ENCODE measurements at regions not wholly inside any gene's neighbourhood (a gene's known extent, or its start where the extent isn't known, plus 50 kb on each side); places are given as distances from the start of the nearest gene placed in this dataset.
"Not testable (repeated sequence)": the region's sequence is repeated elsewhere in the genome, so short reads cannot be mapped to it uniquely, and the experiment has no call there.

DNA sequence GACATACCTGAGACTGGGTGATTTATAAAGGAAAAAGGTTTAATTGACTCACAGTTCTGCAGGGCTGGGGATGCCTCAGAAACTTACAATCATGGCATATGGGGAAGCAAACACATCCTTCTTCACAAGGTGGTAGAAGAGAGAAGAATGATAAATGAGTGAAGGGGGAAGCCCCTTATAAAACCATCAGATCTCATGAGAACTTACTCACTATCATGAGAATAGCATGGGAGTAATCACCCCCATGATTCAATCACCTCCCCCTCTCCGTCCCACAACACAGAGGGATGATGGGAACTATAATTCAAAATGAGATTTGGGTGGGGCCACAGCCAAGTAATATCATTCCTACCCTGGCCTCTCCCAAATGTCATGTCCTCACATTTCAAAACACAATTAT is 1206.0 kb upstream of the CELF4 start:
- not testable (repeated sequence) for DNase-seq

- no peak for DNase-seq
Measured at GRCh38 chr18:38768504-38768903, 1202.9 kb upstream of the CELF4 start.

DNA sequence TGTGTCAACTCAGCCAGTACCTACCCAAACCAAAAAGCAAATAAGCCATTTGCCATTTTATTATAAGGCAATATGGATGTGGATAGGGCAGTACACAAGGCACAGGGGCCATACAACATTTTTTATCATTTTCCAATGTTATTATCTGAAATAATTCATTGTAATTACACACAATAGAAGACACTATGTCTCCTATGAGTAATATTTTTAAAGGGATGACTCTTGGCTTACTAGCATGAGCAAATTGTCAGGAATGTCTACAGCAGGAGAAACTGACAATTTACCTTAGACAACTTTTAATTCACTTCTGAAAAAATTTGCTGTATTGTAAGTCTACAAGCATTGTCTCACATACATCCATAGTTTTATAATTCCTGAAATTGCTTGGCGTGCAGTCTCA is 1193.9 kb upstream of the CELF4 start:
- DNase-seq, result no peak

- no peak for DNase-seq
Measured at GRCh38 chr18:38756436-38756835, 1190.8 kb upstream of the CELF4 start.

- DNase-seq, result no peak
Measured at GRCh38 chr18:38752430-38752829, 1186.8 kb upstream of the CELF4 start.

- no peak for DNase-seq
Measured at GRCh38 chr18:38751898-38752297, 1186.3 kb upstream of the CELF4 start.

GRCh38 chr18:38751211-38751610 is 1185.6 kb upstream of the CELF4 start:
- DNase-seq, result no peak

- DNase-seq, result no peak
Measured at GRCh38 chr18:38750751-38751150, 1185.2 kb upstream of the CELF4 start.

DNA sequence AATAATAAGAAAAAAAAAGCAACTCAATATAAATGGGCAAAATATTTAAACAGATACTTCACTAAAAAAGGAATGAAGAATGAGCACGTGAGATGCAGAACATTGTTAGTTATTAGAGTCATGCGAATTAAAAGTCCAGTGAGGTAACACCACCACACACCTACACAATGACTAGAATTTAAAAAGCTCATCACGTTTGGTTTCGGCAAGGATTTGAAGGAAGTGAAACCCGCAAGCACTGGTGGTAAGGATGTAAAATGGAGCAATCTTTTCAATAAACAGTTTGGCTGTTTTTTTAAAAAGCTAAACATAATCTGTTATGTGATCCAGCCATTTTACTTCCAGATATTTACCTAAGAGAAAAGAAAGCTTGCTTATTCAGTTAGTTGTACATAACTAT is 1181.6 kb upstream of the CELF4 start:
- no peak for DNase-seq

GRCh38 chr18:38720181-38720580 is 1154.6 kb upstream of the CELF4 start:
- not testable (repeated sequence) for DNase-seq

- peak in 1 of 4 experiments; percentile 1 for DNase-seq
Measured at GRCh38 chr18:38718365-38718901, 1152.8 kb upstream of the CELF4 start.

DNA sequence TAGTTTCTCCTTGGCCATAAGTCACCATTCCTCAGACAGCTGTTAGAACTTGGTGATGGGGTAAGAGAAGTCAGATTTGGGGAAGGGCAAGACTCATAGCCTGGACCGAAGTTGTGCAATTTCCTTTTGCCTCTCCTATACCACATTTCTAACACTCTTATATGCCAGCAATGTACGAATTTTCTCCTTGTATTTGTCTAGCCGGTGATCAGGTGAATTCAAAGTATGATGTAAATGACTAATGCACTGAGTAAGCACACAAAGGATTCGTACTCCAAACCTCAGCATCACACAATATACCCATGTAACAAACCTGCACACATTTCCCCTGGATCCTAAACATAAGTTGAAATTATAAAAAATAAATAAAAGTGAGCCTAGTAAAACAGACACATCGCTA is 1143.5 kb upstream of the CELF4 start:
- no peak for DNase-seq

DNA sequence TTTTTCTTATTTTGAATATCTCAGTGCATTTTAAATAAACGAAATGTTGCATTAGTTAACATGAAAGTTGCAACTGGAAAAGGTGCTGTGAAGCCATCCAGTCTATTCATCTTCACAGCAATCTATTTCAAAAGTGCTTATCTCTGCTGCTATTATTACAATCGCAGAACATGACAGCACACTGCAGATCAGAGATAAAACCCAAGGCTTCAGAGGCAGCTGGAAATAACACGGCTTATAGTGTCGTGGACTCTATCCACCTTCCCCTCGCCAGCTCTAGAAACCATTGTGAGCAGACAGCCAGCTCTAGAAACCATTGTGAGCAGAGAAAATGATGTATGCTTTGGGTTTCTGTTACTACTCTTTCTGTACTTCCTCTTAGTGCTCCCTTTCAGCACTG is 1140.8 kb upstream of the CELF4 start:
- DNase-seq, result no peak

DNA sequence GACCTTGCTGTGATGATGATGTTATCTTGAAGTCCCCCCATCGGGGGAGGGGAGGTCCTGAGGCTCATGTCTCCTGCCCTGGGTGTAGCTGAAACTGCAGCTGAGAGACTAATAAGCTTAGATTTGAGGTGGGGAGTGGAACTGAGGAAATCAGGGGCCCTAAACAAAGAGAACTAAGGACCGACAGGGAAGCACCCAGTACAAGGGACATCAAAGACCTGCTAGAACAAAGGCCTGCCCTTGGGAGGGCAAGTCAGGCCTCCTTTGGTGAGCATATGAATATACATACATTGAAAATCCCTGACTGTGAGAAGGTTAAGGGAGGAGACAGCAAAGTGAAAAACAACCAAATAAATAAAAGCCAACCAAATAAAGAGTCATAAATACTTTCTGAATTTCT is 1132.5 kb upstream of the CELF4 start:
- no peak for DNase-seq

DNA sequence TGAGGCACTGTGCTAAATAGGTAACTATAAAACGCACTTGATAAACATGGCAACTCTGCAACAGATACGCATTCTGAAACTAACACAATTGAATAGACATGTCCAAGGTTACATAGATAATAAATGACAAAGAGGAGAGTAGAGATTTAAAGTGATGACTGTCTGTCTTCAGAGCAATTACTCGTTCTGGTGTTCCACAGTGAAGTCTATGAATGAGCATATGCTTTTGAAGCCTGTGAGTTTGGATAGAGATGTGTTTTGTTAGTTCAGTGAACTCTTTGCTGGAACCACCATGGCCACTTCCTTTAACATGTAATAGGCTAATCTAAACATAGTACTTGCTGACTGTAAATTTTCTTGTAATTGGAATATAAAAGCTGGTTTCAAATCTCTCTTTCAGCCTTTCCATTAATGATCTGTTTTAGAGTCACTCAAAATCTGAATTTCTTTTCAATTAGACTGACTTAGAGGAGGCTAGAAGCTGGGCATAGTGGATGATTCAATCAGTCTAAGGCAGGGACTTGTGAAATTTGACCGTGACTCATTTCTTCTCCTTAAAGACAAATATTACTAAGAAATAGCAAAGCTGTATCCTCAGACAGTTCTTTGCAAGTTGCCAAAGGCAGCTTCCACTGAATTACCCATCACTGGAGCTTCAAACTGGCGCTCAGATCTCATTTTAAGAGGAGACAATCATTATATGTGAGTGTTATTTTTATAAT is 1130.1 kb upstream of the CELF4 start:
- no peak for DNase-seq

GRCh38 chr18:38693104-38693503 is 1127.5 kb upstream of the CELF4 start:
- no peak for DNase-seq

DNA sequence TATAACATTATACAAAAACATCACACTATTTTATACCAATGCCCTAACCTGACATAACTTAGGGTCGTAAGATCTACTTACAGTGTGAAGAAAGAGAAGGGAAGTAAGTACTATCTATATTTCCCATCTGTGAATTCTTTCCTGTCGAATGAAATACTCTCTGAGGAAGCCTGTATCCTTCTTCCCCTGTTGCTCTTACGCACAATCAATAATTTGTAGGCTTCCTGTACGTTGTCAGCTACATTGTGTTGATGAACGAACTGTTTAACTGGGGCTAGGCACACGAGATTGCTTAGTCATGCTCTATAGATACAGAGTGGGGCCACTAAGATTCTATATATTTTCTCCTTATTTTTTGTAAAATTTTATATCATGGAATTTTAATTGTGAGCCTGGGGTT is 1125.0 kb upstream of the CELF4 start:
- DNase-seq, result no peak

DNA sequence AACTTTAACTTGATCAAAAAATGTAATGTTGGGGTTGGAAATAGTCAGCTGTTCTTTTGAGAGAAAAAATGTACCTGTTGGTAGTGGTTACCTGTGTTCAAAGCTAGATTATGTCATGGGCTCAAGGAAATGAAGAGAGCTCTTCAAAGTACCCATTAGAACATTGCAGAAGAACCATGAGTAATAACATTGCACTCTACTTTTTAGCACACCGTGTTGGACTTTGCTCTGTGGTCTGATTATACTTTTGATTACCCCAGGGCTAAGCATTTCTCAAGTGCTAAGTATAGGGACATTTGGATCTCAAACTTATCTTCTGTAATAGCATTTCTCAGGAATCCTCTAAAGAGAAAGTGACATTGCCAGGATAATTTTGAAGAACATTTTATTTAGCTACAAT is 1122.8 kb upstream of the CELF4 start:
- no peak for DNase-seq

- no peak for DNase-seq
Measured at GRCh38 chr18:38670486-38670885, 1104.9 kb upstream of the CELF4 start.

- no peak for DNase-seq
Measured at GRCh38 chr18:38664929-38665328, 1099.3 kb upstream of the CELF4 start.

GRCh38 chr18:38663682-38664081 is 1098.1 kb upstream of the CELF4 start:
- no peak for DNase-seq

DNA sequence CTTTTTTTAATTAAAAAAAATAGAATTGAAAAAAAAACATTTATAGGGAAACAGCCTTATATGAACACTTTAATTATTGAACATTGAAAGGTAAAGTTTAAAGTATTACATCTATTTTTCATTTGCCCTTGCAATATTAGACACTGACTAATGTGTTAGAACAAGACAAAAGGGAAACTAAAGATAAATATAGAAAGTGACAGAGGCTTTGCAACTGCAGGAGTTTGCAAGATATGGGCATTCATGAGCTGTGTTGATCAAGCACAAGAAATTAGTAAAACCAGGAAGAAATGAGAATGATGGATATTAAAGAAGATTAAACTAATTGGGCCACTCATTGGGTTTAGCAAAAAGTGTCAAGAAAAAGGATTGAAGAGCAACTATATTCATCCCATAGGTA is 1097.7 kb upstream of the CELF4 start:
- DNase-seq, result no peak

GRCh38 chr18:38654946-38655345 is 1089.3 kb upstream of the CELF4 start:
- DNase-seq, result no peak

- DNase-seq, result no peak
Measured at GRCh38 chr18:38651736-38652135, 1086.1 kb upstream of the CELF4 start.

DNA sequence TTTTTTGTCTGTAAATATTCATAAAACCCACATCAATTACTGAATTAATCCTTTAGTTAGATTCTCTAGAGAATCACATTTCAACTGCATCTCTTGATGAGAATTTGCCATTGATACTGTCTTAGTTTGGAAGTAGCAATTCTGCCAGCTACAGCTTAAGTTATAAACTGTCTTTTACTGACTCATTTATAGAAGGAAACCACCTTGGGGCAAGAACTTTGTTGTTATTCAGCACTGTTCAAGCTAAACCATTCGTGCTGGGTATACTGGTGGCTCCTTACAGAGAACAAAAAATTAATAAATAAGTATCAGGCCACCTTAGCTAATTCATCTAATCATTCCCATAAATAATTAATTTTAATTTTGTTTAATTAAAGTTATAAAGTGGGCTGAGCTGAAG is 1082.6 kb upstream of the CELF4 start:
- DNase-seq, result no peak
